ENCODE measurements at regions not wholly inside any gene's neighbourhood (a gene's known extent, or its start where the extent isn't known, plus 50 kb on each side); places are given as distances from the start of the nearest gene placed in this dataset.

DNA sequence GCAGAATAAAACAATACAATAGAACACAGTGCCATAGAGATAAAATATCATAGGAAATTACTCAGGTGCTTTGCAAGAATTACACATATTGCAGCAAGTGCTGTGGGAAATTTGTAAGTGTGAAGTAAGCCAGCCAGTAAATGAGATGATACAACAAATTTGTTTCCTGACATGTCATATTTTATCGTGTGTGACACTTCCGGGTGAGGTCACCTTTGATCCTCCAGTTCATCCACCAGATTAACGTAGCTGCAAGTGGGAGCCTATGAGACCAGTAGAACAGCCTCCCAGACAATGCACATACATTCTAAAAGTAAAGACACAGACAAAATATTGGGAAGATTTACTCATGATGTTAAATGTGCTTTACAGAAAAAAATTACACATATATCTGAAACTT lies 72.2 kb downstream of the PRDM9 start:
- Histone ChIP-seq H3K9me3 (peaks cover 0 to 6% (median 0%) of the 10 kb centered on the region in 12 donors), H3K27ac (no peak overlapping the region), H3K27me3 (no peaks in the 10 kb centered on the region), H3K4me1 (no peaks in the 10 kb centered on the region), H3K4me3 (no peak overlapping the region), H3K36me3 (no peaks in the 10 kb centered on the region)
- intact Hi-C loops (cut with DNase I) = no loop called here
- no peak for ATAC-seq
- no peak for TF ChIP-seq POLR2A (IDR thresholded peaks at IDR 0.05)
- TF ChIP-seq, protein P1, sequence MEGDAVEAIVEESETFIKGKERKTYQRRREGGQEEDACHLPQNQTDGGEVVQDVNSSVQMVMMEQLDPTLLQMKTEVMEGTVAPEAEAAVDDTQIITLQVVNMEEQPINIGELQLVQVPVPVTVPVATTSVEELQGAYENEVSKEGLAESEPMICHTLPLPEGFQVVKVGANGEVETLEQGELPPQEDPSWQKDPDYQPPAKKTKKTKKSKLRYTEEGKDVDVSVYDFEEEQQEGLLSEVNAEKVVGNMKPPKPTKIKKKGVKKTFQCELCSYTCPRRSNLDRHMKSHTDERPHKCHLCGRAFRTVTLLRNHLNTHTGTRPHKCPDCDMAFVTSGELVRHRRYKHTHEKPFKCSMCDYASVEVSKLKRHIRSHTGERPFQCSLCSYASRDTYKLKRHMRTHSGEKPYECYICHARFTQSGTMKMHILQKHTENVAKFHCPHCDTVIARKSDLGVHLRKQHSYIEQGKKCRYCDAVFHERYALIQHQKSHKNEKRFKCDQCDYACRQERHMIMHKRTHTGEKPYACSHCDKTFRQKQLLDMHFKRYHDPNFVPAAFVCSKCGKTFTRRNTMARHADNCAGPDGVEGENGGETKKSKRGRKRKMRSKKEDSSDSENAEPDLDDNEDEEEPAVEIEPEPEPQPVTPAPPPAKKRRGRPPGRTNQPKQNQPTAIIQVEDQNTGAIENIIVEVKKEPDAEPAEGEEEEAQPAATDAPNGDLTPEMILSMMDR (IDR thresholded peaks at IDR 0.05) = no peak
- DNase-seq = no peak
- 52 to 75% (median 57%) methylated on average over 3 of the region's 3 CpGs for WGBS, 4 donors

DNA sequence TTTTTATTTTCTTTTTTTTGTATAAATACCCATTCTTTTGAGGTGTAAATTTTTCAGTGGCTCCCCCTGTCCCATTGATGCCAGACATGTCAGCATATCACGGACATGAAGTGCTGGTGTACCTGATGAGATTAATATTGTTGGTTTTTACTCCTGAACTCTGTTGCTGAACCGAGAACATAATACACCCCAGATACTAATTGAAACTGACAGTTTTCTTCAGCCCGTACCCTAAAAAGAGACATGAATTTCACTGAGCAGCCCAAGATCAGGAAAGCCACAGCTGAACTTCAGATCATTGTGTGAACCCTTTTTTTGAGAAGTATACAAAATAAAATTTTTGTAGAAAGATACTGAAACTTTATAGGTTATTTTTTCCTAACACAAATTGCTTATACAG lies 75.7 kb downstream of the PRDM9 start:
- 65 to 85% (median 73%) methylated on average over 3 of the region's 3 CpGs for WGBS, 4 donors
- DNase-seq (no peak), ATAC-seq (no peak)
- intact Hi-C loops (cut with DNase I) = no loop called here
- Histone ChIP-seq H3K4me1 (no peaks in the 10 kb centered on the region), H3K27me3 (no peaks in the 10 kb centered on the region), H3K4me3 (no peak overlapping the region), H3K27ac (no peak overlapping the region), H3K36me3 (no peaks in the 10 kb centered on the region), H3K9me3 (no peaks in the 10 kb centered on the region)
- TF ChIP-seq, protein P1 (IDR thresholded peaks at IDR 0.05) = no peak

DNA sequence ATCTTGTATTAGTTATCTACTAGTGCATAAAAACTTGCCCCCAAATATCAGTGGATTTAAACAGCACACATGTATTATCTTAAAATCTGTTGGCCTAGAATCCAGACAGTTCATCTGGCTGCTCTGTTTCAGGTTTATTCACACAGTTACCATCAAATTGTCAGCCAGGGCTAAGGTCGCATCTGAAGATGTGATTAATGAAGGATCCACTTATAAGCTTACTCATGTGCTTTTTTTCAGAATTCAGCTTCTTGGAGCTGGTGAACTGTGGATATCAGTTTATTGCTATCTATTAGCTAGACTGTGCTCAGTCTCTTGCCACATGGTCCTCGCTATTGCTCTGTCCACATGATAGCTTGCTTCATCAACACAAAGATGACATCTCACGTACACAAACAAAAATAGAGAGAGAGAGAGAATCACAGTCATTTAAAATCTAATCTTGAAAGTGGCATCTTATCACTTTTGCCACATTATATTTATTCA lies 81.5 kb downstream of the PRDM9 start:
- H3K4me1 ChIP-seq = no peaks in the 10 kb centered on the region
- H3K27ac ChIP-seq = no peak overlapping the region
- DNase-seq (no peak), ATAC-seq (no peak)
- TF ChIP-seq, protein P1 (IDR thresholded peaks at IDR 0.05) = no peak
- no peak for TF ChIP-seq POLR2A (IDR thresholded peaks at IDR 0.05)
- no peak overlapping the region for H3K4me3 ChIP-seq
- no peaks in the 10 kb centered on the region for H3K27me3 ChIP-seq
- peaks cover 0 to 8% (median 0%) of the 10 kb centered on the region in 12 donors for H3K9me3 ChIP-seq
- intact Hi-C loops (cut with DNase I) = no loop called here
- no peaks in the 10 kb centered on the region for H3K36me3 ChIP-seq
- 69 to 82% (median 72%) methylated on average over 3 of the region's 3 CpGs for WGBS, 4 donors

DNA sequence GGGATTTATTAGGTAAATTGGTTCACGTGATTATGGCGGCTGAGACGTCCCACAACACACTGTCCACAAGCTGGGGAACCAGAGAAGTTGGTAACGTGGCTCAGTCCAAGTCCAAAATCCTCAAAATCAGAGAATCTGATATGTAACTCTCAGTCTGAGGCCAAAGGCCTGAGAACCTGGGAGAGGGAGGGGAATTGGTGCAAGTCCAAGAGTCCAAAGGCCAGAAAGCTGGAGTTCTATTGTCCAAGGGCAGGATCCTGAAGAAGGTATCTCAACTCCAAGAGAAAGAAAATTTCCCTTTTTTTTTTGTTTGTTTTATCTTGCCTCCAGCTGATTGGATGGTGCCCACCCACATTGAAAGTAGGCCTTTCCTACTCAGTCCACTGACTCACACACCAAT lies 83.8 kb downstream of the PRDM9 start:
- no peaks in the 10 kb centered on the region for H3K36me3 ChIP-seq
- no peak for DNase-seq
- H3K9me3 ChIP-seq = peaks cover 0 to 8% (median 0%) of the 10 kb centered on the region in 12 donors
- no peak overlapping the region for H3K4me3 ChIP-seq
- no peaks in the 10 kb centered on the region for H3K4me1 ChIP-seq
- no peak overlapping the region for H3K27ac ChIP-seq
- no peaks in the 10 kb centered on the region for H3K27me3 ChIP-seq
- no peak for ATAC-seq
- 80 to 86% (median 82%) methylated on average over 4 of the region's 4 CpGs for WGBS, 4 donors
- TF ChIP-seq, protein P1 (IDR thresholded peaks at IDR 0.05) = no peak
- no peak for TF ChIP-seq POLR2A (IDR thresholded peaks at IDR 0.05)
- intact Hi-C loops (cut with DNase I) = no loop called here

All from heart left ventricle (tissue), 16 donors.